IMR-90 (cell line): ENCODE measurements at regions not wholly inside any gene's neighbourhood (a gene's known extent, or its start where the extent isn't known, plus 50 kb on each side); places are given as distances from the start of the nearest gene placed in this dataset.

ENCODE experiments used
- BHLHE40 ChIP-seq: fragments of 150-350 bp; IDR thresholded peaks from 2 replicates; pipeline ENCODE4 v1.6.1; 2016; ENCODE audit warnings: mild to moderate bottlenecking, low read depth, low read length
- CEBPB ChIP-seq: IDR thresholded peaks from 2 replicates; pipeline ENCODE4 v1.6.1; 2012; ENCODE audit warnings: low read depth, low read length, improper control_type of control experiment
- CTCF ChIP-seq: conservative IDR thresholded peaks from 2 replicates; pipeline ENCODE4 v1.5.1; 2012; ENCODE audit warnings: mild to moderate bottlenecking, low read depth, low read length, improper control_type of control experiment
- ELK1 ChIP-seq: fragments of 150-350 bp; IDR thresholded peaks from 2 replicates; pipeline ENCODE4 v1.6.1; 2016; ENCODE audit warnings: low read depth, mild to moderate bottlenecking, low read length, moderate library complexity, borderline replicate concordance
- MAFK ChIP-seq: IDR thresholded peaks from 2 replicates; pipeline ENCODE4 v1.6.1; 2012; ENCODE audit warnings: low read depth, low read length, improper control_type of control experiment
- MXI1 ChIP-seq: IDR thresholded peaks from 2 replicates; pipeline ENCODE4 v1.6.1; 2012; ENCODE audit warnings: low read depth, mild to moderate bottlenecking, low read length, moderate library complexity, borderline replicate concordance
- POLR2A ChIP-seq: IDR thresholded peaks from 2 replicates; pipeline ENCODE4 v1.6.1; 2012; ENCODE audit warnings: mild to moderate bottlenecking, low read depth, low read length
- RFX5 ChIP-seq: IDR thresholded peaks from 2 replicates; pipeline ENCODE4 v1.8.0; 2012; ENCODE audit warnings: low read depth, mild to moderate bottlenecking, low read length, moderate library complexity
- USF2 ChIP-seq: fragments of 150-350 bp; IDR thresholded peaks from 2 replicates; pipeline ENCODE4 v1.6.1; 2017; ENCODE audit warnings: mild to moderate bottlenecking, antibody characterized with exemption, low read length, low read depth

GRCh38 chr1:201608635-201609395 lies 69.9 kb downstream of the NAV1 start:
- no peak for TF ChIP-seq CTCF
- TF ChIP-seq ELK1: no peak
- TF ChIP-seq RFX5: no peak
- TF ChIP-seq BHLHE40: peak; percentile 58; the same call in 1 of the 2 replicates
- TF ChIP-seq POLR2A: no peak
- no peak for TF ChIP-seq MXI1
- TF ChIP-seq USF2: peak; percentile 45
- no peak for TF ChIP-seq MAFK
- TF ChIP-seq CEBPB: no peak
